Astrocyte (in vitro differentiated cells and primary cell): ENCODE measurements at regions not wholly inside any gene's neighbourhood (a gene's known extent, or its start where the extent isn't known, plus 50 kb on each side); places are given as distances from the start of the nearest gene placed in this dataset.

Experiments used
- EZH2 ChIP-seq: IDR thresholded peaks from 2 replicates; pipeline ENCODE4 v1.6.1; 2012; ENCODE audit warnings: mild to moderate bottlenecking, low read length, inconsistent platforms; ENCODE audit not compliant: insufficient read depth
- TF ChIP-seq, protein P1 (sequence below): IDR thresholded peaks from 2 replicates; pipeline ENCODE4 v1.5.1; 2011; ENCODE audit warnings: low read depth, mild to moderate bottlenecking, inconsistent platforms, low read length, moderate library complexity; ENCODE audit not compliant: insufficient read depth

GRCh38 chr10:78771260-78771659 lies 297.5 kb upstream of the ZMIZ1 start:
- TF ChIP-seq, protein P1, sequence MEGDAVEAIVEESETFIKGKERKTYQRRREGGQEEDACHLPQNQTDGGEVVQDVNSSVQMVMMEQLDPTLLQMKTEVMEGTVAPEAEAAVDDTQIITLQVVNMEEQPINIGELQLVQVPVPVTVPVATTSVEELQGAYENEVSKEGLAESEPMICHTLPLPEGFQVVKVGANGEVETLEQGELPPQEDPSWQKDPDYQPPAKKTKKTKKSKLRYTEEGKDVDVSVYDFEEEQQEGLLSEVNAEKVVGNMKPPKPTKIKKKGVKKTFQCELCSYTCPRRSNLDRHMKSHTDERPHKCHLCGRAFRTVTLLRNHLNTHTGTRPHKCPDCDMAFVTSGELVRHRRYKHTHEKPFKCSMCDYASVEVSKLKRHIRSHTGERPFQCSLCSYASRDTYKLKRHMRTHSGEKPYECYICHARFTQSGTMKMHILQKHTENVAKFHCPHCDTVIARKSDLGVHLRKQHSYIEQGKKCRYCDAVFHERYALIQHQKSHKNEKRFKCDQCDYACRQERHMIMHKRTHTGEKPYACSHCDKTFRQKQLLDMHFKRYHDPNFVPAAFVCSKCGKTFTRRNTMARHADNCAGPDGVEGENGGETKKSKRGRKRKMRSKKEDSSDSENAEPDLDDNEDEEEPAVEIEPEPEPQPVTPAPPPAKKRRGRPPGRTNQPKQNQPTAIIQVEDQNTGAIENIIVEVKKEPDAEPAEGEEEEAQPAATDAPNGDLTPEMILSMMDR, result no peak
- TF ChIP-seq EZH2, result no peak
